Activated CD8-positive, alpha-beta T cell treated with anti-CD3 and anti-CD28 coated beads, Interleukin-2, amount 10 ng/mL, durations not matched to agents 7 days and 5 days (primary cell): ENCODE measurements at regions not wholly inside any gene's neighbourhood (a gene's known extent, or its start where the extent isn't known, plus 50 kb on each side); places are given as distances from the start of the nearest gene placed in this dataset.

Source experiments
- ATAC-seq: fragments of 150-1000 bp; cut with Tn5 transposase; one replicate; pipeline ENCODE4 v1.10.0; 2021; ENCODE audit warnings: moderate library complexity
- CTCF ChIA-PET: fragments of 350-600 bp; sonication (Branson Sonifier 250); formaldehyde crosslinking; loops from one replicate; lab custom pipeline; 2021; ENCODE audit warnings: antibody characterized with exemption; lab: Charles Lee
- POLR2A ChIA-PET: fragments of 350-600 bp; sonication (Branson Sonifier 250); formaldehyde crosslinking; loops from one replicate; lab custom pipeline; 2021; ENCODE audit warnings: antibody characterized with exemption; lab: Charles Lee
- DNase-seq: peaks from one replicate; pipeline ENCODE4 v3.0.0-alpha.2; 2020
- H3K27ac Mint-ChIP-seq: one replicate; pipeline ENCODE4 v1.8.0; 2021; ENCODE audit warnings: mild to moderate bottlenecking, mixed read lengths
- H3K27me3 Mint-ChIP-seq: one replicate; pipeline ENCODE4 v1.8.0; 2021; ENCODE audit warnings: low read depth, mixed read lengths
- H3K36me3 Mint-ChIP-seq: one replicate; pipeline ENCODE4 v1.8.0; 2021; ENCODE audit warnings: low read depth, mixed read lengths
- H3K4me1 Mint-ChIP-seq: one replicate; pipeline ENCODE4 v1.8.0; 2021; ENCODE audit warnings: low read depth, mixed read lengths
- H3K4me3 Mint-ChIP-seq: one replicate; pipeline ENCODE4 v1.8.0; 2021; ENCODE audit warnings: mild to moderate bottlenecking, mixed read lengths
- H3K9me3 Mint-ChIP-seq: one replicate; pipeline ENCODE4 v1.8.0; 2022; ENCODE audit warnings: mixed read lengths; ENCODE audit not compliant: insufficient read depth

DNA sequence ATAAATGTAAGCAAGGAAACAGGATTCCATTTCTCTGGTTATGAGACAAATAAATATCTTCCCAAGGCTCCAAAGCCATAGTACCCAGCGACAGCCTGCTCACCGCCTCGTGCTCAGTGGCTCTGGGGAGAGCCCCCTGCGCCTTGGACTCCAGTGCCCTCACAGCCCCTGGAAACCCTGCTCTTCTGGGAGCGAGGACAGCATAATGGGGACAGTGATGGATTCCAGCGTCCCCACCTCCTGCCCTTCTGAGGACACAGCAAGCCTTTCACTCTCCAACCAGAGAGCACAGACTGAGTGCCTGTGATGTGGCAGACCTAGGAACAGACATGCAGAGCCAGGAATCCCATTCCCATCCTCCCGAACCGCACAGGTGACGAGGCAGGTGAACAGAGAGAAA, 660.8 kb downstream of the TBC1D22A start:
- ChIA-PET CTCF (no interaction called here), POLR2A (no interaction called here)
- Mint-ChIP-seq H3K36me3 (no peaks in the 10 kb centered on the region), H3K4me3 (no peak overlapping the region), H3K27ac (no peak overlapping the region), H3K9me3 (no peaks in the 10 kb centered on the region), H3K4me1 (no peaks in the 10 kb centered on the region), H3K27me3 (no peaks in the 10 kb centered on the region)
- DNase-seq: no peak
- ATAC-seq: no peak

DNA sequence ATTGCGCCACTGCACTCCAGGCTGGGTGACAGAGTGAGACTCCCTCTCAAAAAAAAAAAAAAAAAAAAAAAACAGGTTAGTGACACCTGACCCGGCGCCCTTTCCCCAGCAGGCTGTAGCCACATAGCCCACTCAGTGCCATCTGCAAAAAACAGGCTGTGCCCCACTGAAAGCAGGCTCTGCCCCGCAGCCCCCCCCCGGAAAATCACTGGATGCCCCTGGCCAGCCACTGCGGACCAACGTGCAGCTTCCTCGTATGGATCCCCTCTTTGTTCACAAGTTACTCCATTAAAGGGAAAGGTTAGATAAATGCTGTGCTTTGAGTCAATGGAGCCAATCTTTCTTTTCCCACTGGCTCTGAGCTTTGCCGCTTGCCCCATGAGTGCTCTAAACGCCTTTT, 660.3 kb downstream of the TBC1D22A start:
- H3K9me3 Mint-ChIP-seq: no peaks in the 10 kb centered on the region
- H3K4me1 Mint-ChIP-seq: no peaks in the 10 kb centered on the region
- ChIA-PET POLR2A (no interaction called here), CTCF (no interaction called here)
- H3K27ac Mint-ChIP-seq: no peak overlapping the region
- no peak for DNase-seq
- ATAC-seq: no peak
- no peak overlapping the region for H3K4me3 Mint-ChIP-seq
- H3K27me3 Mint-ChIP-seq: no peaks in the 10 kb centered on the region
- H3K36me3 Mint-ChIP-seq: no peaks in the 10 kb centered on the region

DNA sequence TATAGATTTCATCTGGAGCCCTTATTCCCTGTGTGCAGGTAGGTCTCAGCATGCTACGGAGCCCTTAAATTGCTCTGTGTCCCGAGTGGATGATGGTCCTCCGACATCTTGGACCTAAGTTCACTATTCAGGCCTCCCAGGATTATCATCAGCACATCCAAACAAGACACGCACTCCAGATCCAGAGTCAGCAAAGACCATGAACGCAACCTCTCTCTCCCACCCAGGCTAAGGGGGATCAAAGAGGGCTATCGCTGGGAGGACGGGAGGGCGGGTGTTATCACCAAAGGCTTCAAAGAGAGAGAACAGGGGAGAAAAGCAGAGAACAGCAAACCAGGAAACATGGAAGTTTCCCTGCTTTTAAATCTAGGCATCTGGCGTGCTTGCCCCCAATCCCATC, 659.4 kb downstream of the TBC1D22A start:
- H3K27ac Mint-ChIP-seq: no peak overlapping the region
- H3K9me3 Mint-ChIP-seq: no peaks in the 10 kb centered on the region
- ChIA-PET POLR2A (no interaction called here), CTCF (no interaction called here)
- no peaks in the 10 kb centered on the region for H3K4me1 Mint-ChIP-seq
- no peak overlapping the region for H3K4me3 Mint-ChIP-seq
- no peaks in the 10 kb centered on the region for H3K27me3 Mint-ChIP-seq
- no peak for ATAC-seq
- no peak for DNase-seq
- H3K36me3 Mint-ChIP-seq: no peaks in the 10 kb centered on the region

DNA sequence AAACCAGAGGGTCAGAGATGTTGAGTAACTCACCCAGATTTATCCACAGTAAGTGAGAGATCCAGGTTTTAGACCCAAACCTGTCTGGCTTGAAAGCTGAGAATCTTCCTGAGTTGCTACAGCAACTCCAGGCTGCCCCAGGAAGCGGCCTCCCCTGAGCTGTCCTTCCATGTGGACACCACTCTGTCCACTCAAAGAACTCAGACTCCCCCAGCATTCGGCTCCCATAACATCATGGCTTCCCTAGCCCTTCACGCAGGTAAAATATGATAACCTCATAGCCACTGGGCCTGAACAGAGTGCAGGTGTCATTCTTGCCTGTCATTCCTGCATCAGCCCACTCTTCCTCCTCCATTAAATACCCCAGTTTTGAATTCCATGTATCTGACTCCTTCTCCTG, 657.8 kb downstream of the TBC1D22A start:
- H3K4me1 Mint-ChIP-seq: no peaks in the 10 kb centered on the region
- H3K27ac Mint-ChIP-seq: no peak overlapping the region
- POLR2A ChIA-PET: no interaction called here
- ATAC-seq (no peak), DNase-seq (no peak)
- H3K27me3 Mint-ChIP-seq: no peaks in the 10 kb centered on the region
- CTCF ChIA-PET: no interaction called here
- no peaks in the 10 kb centered on the region for H3K36me3 Mint-ChIP-seq
- H3K9me3 Mint-ChIP-seq: no peaks in the 10 kb centered on the region
- H3K4me3 Mint-ChIP-seq: no peak overlapping the region

DNA sequence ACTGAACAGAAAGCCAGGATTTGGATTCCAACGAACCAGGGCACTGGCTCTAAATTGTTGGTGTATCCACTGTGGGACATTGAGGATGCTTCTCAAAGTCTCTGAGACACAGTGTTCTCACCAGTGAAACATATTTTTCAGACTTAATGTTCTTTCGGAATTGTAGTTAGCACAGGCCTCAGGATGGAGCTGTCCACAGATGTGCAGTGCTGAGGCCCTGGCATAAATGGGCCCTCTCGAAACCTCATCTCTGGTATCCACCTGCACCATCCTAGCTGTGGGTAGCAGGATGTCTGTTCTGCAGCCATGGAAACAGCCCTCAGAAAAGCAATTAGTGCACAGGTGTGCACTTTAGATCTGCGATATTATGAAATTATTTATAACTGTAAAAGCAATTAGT, 656.8 kb downstream of the TBC1D22A start:
- H3K36me3 Mint-ChIP-seq: no peaks in the 10 kb centered on the region
- no peak for ATAC-seq
- H3K27me3 Mint-ChIP-seq: no peaks in the 10 kb centered on the region
- no peak for DNase-seq
- POLR2A ChIA-PET: no interaction called here
- no peak overlapping the region for H3K27ac Mint-ChIP-seq
- H3K4me1 Mint-ChIP-seq: no peaks in the 10 kb centered on the region
- H3K9me3 Mint-ChIP-seq: no peaks in the 10 kb centered on the region
- H3K4me3 Mint-ChIP-seq: no peak overlapping the region
- CTCF ChIA-PET: no interaction called here

DNA sequence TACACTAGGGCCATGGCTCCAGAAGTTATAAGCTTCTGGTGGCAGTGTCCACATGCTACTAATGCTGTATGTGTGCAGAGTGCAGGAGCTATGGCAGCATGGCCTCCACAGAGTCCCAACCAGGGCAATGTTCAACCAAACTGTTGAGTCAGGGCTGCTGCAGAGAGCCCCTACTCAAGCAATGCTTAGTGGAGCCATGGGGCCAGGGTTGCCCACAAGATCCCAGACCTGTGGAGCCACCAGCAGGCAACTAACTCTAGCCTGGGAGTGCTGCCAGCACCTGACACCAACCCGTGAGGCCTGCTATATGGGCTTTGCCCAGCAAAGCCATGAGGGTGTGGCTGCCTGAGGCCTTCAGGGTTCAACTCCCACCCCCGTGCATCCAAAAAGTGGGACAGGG, 655.2 kb downstream of the TBC1D22A start:
- no peak overlapping the region for H3K27ac Mint-ChIP-seq
- no peaks in the 10 kb centered on the region for H3K27me3 Mint-ChIP-seq
- DNase-seq (no peak), ATAC-seq (no peak)
- POLR2A ChIA-PET: no interaction called here
- H3K4me1 Mint-ChIP-seq: no peaks in the 10 kb centered on the region
- H3K9me3 Mint-ChIP-seq: no peaks in the 10 kb centered on the region
- no peaks in the 10 kb centered on the region for H3K36me3 Mint-ChIP-seq
- no peak overlapping the region for H3K4me3 Mint-ChIP-seq
- CTCF ChIA-PET: no interaction called here

GRCh38 chr22:47411006-47411405, 648.6 kb downstream of the TBC1D22A start:
- H3K4me1 Mint-ChIP-seq: no peaks in the 10 kb centered on the region
- no peak overlapping the region for H3K4me3 Mint-ChIP-seq
- CTCF ChIA-PET: interaction anchor here (1.1 kb wide), 1 partner anchor 9 kb away, joined by 3 read pairs; no protein-coding TSS in a partner anchor
- no peak overlapping the region for H3K27ac Mint-ChIP-seq
- DNase-seq: no peak
- H3K36me3 Mint-ChIP-seq: no peaks in the 10 kb centered on the region
- POLR2A ChIA-PET: no interaction called here
- H3K27me3 Mint-ChIP-seq: peaks cover 3% of the 10 kb centered on the region
- H3K9me3 Mint-ChIP-seq: no peaks in the 10 kb centered on the region
- ATAC-seq: no peak

DNA sequence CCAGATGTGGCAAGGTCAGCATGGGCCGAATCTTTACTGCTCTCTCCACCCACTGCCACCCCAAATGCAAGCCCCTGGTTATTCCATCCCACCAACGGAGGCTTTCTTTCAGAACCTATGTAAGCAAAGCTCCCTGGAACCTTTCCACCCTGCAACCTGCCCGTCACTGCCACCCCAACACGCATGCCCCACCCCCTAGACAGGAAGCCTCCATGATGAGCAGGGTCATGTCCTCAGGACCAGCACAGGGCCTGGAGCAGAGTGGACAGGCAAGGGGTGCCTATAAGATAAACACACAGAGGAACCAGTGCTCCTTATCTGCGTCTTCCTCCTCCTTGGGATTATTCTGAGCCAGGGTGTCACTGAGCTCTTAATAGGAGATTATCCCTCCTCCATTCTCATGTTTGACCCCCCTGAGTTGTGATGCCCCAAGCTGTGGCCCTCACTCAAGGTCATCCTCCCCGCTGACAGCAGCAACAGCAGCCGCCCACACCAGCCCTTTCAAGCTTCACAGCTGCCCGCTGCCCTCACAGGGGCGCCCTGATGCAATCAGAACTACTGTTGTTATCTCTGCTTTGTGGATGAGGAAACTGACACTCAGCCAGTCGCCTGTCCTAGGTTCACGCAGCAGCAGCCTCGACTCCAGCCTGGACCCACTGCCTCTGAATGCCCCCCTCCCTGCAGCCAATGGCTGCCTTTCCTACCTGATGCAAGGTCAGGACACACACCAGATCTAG, 647.3 kb downstream of the TBC1D22A start:
- Mint-ChIP-seq H3K9me3 (no peaks in the 10 kb centered on the region), H3K36me3 (no peaks in the 10 kb centered on the region), H3K27ac (no peak overlapping the region), H3K27me3 (peaks cover 3% of the 10 kb centered on the region), H3K4me1 (no peaks in the 10 kb centered on the region), H3K4me3 (no peak overlapping the region)
- DNase-seq (no peak), ATAC-seq (no peak)
- POLR2A ChIA-PET: no interaction called here
- CTCF ChIA-PET: no interaction called here

DNA sequence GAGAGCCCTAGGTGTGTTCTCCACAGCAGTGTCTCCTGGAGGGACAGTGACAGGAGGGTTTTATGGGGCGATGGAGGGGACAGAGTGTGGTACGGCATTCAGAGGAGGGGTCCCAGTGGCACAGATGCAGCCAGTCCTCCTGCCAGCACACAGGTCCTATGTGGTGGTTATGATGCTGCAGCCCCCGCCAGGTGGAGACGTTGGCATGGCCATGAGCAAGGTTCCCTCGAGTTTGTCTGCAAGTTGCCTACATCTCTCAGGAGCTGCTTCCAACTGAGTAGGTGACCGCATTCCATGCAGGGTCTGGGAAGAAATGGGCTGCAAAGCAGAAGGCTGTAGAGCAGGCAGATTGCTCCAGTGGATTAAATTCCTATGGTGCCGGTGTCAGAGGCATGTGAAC, 646.0 kb downstream of the TBC1D22A start:
- ChIA-PET CTCF (no interaction called here), POLR2A (no interaction called here)
- H3K9me3 Mint-ChIP-seq: no peaks in the 10 kb centered on the region
- no peaks in the 10 kb centered on the region for H3K4me1 Mint-ChIP-seq
- DNase-seq (no peak), ATAC-seq (no peak)
- no peak overlapping the region for H3K4me3 Mint-ChIP-seq
- H3K36me3 Mint-ChIP-seq: no peaks in the 10 kb centered on the region
- no peak overlapping the region for H3K27ac Mint-ChIP-seq
- H3K27me3 Mint-ChIP-seq: peaks cover 3% of the 10 kb centered on the region

DNA sequence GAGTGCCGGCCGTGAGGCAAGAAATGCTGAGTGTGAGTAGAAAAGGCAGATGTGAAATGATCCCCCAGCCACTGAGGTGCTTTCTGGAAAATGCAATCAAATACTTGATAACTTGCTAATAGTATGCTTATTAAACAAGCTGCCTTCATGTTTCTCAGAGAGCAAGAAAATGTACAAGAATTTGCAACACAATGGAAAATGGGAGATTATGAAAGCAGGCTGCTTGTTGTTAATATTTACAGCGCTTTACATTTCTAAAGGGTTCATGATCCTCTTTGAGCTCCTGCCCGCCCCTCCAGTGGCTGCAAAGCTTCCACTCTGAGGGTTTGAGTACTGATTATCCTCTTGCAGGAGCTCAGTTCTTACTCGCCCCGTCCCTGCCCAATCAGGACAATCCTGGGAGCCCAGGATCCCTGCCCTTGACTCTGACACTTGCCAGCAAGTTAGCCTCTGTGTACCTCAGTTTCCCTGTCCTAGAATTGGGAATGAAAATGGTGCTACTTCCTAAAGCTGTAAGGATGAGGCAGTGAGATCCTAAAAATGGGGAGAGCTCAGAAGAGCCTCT, 645.1 kb downstream of the TBC1D22A start:
- DNase-seq (no peak), ATAC-seq (no peak)
- H3K4me1 Mint-ChIP-seq: no peaks in the 10 kb centered on the region
- H3K36me3 Mint-ChIP-seq: no peaks in the 10 kb centered on the region
- POLR2A ChIA-PET: interaction anchor here (0.6 kb wide), 1 partner anchor 135 kb away, joined by 3 read pairs; no protein-coding TSS in a partner anchor
- H3K27ac Mint-ChIP-seq: no peak overlapping the region
- H3K27me3 Mint-ChIP-seq: peaks cover 3% of the 10 kb centered on the region
- no peaks in the 10 kb centered on the region for H3K9me3 Mint-ChIP-seq
- H3K4me3 Mint-ChIP-seq: no peak overlapping the region
- CTCF ChIA-PET: no interaction called here

DNA sequence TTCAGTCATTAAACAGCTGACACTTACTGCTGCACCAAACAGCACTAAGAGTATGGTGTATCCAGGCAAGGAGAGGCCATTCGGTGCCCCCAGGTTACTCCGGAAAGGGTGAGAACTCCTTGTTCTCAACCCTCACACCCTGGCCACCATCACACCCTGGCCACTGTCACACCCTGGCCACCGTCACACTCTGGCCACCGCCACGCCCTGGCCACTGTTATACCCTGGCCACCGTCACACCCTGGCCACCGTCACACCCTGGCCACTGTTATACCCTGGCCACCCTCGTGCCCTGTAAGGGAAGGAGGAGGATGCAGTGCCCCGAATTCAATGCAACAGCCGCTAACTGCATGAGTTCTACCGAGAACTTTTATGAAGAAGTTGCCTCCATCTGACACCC, 644.4 kb downstream of the TBC1D22A start:
- DNase-seq (no peak), ATAC-seq (no peak)
- H3K27ac Mint-ChIP-seq: no peak overlapping the region
- no peak overlapping the region for H3K4me3 Mint-ChIP-seq
- H3K27me3 Mint-ChIP-seq: peaks cover 3% of the 10 kb centered on the region
- CTCF ChIA-PET: no interaction called here
- H3K4me1 Mint-ChIP-seq: no peaks in the 10 kb centered on the region
- POLR2A ChIA-PET: no interaction called here
- no peaks in the 10 kb centered on the region for H3K9me3 Mint-ChIP-seq
- H3K36me3 Mint-ChIP-seq: no peaks in the 10 kb centered on the region

GRCh38 chr22:47406180-47406834, 643.9 kb downstream of the TBC1D22A start:
- no peaks in the 10 kb centered on the region for H3K36me3 Mint-ChIP-seq
- no peaks in the 10 kb centered on the region for H3K9me3 Mint-ChIP-seq
- no peak overlapping the region for H3K4me3 Mint-ChIP-seq
- ChIA-PET CTCF (no interaction called here), POLR2A (no interaction called here)
- peaks cover 3% of the 10 kb centered on the region for H3K27me3 Mint-ChIP-seq
- ATAC-seq: no peak
- H3K27ac Mint-ChIP-seq: no peak overlapping the region
- H3K4me1 Mint-ChIP-seq: no peaks in the 10 kb centered on the region
- no peak for DNase-seq
